SW 1271 (cell line): ENCODE measurements at regions not wholly inside any gene's neighbourhood (a gene's known extent, or its start where the extent isn't known, plus 50 kb on each side); places are given as distances from the start of the nearest gene placed in this dataset.

Source experiments
- DNase-seq, 2 experiments: peaks; one replicate each; lab custom pipeline; 2025; lab: John Stamatoyannopoulos, UW

DNA sequence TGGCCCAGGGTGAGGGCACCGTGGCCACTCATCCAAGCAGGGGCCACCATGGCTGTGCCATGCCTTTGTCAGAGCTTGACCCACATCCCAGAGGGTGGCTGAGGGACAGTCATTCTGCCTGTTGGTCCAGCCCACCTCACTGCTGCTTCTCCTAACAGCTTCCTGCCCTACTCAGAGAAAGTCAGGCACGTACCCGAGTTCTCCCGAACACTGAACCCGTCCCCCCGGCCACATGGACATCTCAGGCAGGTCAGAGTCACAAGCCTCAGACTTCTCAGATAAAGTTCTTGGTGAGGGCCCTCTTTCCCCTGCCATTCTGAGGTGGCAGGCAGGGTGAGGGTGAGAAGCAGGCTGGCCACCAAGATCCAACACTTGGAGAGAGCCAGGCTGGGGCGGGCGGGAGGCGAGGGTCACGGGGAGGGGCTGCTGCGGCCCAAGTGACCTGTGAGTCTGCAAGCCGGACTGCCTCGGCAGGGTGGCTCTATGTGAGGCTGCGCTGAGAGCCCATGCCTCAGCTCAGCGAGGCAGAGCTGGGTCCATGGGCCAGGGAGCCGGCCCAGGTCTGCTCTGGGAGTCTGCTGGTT is 317.8 kb downstream of the TMEM121 start:
- DNase-seq = no peak

DNA sequence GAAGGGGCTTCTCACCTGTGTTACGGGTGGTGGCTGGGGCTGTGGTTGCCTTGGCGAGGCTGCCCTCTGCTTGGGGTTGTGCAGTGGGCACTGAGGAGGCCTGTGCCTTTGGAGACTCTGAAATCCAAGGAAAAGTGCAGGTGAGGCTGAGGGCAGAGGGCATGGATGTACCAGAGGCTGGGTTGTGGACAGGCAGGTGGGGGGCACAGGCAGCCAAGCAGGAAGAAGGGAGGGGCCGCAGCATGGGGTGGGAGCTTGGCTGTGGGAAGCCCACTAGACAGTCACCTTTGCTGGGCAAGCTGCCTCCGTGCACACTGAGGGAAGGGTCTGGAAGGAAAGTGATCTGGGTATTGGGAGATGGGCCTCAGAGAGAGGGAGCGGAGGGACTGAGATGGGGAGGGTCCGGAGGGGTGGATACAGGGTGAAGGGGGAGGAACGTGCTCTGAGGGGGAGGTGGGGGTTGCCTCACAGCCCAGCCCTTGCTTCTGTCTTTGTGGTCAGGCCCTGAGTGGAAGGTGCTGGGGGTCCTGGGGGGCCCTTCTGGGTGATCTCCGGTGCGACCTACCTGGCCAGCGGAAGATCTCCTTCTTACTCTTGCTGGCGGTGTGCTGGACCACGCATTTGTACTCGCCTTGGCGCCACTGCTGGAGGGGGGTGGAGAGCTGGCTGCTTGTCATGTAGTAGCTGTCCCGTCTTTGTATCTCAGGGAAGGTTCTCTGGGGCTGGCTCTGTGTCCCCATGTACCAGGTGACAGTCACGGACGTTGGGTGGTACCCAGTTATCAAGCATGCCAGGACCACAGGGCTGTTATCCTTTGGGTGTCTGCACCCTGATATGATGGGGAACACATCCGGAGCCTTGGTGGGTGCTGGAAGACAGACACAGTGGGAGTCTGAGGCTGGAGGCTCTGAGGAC is 318.7 kb downstream of the TMEM121 start:
- no peak for DNase-seq

DNA sequence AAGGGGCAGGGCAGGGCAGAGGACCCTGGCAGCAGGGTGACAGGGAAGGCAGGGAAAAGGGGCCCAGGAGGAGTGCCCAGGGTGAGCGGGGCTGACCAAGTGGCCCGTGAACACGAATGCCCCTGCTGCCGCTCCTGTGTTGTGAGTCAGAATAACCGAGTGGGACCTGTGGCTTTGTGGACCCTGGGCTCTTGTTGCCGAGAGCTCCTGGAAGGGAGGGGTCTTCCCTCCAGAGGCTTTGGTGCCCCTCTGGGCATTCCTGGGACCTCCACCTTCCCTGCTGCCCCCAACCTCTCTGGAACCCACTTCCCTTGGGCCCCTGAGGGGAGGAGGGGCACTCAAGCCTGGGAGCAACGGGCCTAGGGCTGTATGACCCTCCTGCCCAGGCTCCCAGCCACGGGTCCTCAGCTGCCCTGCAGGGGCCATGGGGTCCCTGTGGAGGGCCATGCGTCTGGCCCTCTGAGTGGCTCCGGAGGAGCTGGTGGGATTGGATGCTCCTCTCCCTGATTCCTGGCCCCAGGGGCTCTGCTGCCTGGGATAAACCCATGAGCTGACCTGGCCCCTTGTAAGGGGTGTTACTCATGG is 319.4 kb downstream of the TMEM121 start:
- no peak for DNase-seq

DNA sequence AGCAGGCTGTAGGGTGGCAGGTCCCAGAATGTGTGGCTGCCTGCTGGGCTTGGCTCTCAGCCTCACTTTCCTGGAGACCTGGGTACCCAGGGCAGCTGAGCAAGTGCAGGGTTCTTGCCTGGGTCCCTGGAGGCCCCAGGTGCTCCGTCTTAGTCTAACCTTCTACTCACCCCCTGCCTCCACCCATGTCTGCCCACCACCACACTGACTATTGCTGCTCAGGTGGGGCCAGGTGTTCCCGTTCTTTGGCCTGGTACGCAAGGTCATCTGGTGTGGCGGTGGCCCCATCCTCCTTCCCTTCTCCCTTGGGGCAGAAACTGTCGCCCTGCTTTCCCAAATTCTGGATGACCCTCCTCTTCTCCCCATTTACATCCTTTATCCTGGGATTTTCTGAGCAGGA is 319.9 kb downstream of the TMEM121 start:
- no peak for DNase-seq

DNA sequence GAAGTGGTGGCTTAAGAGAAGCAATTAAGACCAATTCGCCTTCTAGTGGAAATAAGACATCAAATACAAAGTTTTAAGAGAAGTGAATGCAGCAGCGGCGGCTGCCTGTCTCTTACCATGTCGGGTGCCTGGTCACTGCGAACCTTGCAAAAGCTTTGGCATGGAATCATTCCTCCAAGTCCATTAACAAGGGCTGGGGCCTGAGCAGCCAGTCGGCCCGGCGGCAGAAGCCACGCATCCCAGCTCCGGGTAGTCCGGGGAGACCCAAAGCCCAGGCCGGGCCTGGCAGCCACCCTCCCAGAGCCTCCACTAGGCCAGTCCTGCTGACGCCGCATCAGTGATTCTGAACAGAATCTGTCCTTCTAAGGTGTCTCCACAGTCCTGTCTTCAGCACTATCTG is 321.0 kb downstream of the TMEM121 start:
- no peak for DNase-seq

DNA sequence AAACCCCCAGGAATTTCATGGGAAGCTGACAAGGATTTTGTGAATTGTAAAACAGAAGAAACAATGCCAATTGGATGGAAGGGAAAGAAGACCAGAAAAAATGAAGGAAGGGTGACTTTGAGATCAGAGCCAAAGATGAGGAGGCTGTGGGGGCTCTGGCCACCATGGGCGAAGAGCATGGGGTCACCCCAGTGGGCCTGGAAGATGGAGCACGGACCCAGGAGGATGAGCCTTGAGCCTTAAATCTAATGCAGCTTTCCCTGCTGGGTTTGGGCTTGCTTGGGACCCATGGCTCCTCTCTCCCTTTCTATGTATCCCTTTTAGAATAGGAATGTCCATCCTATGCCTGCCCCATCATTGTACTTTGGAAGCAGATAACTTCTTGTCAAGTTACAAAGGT is 322.2 kb downstream of the TMEM121 start:
- no peak for DNase-seq

DNA sequence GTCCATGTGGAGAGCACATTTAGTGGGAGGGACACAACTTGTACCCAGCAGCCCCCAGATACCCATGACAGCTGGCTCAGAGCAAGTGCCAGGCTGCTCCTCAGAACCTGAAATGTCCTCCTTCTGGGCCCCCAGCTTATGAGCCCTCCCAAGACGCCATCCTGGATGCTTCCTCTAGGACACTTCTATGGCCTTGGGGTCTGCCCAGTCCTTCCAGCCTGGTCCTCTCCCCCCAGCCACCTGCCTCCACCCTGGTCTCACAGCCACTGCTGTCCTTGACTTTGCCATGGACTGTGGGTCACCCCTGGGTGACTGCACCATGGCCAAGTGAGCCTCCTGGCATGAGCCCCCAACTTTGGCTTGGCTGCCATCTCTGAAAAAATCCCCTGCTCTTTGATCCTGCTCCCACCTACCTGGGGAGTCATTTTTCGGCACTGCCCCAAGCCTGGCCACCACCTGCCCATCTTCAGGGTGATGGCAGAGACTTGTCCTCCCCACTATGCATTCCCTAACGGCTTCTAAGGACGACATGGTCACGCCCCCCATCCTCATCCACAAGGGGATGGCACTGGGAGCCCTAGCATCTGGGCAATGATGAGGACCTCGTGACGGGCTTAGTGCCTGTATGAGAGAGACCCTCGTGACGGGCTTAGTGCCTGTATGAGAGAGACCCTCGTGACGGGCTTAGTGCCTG is 323.7 kb downstream of the TMEM121 start:
- no peak for DNase-seq

DNA sequence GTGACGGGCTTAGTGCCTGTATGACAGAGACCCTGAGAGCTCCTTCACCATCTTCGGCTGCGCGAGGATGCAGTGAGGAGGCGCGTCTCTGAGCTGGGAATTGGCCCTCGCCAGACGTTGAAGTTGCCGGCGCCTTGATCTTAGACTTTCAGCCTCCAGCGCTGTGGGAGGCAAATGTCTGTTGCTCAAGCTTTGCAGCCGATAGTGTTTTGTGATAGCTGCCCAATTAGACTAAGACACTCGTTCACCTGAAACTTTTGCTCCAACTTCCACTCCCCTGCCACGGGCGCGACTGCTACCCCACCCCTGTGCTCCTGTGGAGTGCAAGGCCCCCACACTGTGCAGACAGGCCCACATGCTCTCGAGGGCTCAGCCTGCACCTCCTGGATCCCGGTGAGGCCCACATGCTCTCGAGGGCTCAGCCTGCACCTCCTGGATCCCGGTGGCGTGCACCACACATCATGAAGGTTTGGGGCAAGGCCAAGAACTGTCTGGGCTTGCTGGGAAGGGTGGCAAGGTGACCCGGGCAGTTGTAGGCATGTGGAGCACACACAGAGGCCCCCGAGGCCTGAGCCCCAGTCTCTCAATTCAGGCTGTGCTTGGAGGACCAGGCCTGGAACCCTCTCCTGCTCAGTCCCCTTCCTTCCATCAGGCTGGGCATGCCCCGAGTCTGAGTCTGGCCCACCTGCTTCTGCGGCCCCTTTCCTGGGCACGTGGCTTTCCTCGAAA is 324.6 kb downstream of the TMEM121 start:
- DNase-seq = no peak

DNA sequence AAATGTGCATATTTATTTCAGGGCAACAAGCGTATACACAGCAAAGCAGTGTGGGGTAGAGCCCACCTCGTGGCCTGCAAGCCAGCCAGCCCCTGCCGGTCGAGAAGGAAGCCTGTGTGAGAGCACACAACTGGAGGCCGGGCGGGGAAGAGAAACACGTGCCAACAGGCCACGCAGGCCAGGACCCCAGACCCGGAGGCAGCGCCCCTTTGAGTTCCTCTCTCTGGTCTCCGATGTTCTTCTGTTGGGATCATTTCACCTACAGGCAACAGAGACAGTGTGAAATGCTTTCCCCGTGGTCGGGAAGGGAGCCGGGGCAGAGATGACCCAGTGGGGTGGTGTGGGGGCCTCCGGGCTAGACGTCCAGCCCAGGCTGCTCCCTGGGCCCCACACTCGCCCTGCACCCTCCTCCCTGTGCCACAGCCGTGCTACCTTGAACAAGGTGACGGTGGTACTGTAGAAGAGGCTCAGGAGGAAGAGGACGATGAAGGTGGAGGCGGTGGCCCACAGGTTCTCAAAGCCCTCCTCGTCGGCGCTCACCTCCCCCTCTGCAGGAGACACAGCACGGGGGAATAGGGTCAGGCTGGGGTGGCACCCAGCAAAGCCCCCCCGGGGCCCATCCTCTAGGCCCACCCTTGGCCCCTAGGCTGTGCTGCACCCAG is 325.5 kb downstream of the TMEM121 start:
- DNase-seq = no peak

DNA sequence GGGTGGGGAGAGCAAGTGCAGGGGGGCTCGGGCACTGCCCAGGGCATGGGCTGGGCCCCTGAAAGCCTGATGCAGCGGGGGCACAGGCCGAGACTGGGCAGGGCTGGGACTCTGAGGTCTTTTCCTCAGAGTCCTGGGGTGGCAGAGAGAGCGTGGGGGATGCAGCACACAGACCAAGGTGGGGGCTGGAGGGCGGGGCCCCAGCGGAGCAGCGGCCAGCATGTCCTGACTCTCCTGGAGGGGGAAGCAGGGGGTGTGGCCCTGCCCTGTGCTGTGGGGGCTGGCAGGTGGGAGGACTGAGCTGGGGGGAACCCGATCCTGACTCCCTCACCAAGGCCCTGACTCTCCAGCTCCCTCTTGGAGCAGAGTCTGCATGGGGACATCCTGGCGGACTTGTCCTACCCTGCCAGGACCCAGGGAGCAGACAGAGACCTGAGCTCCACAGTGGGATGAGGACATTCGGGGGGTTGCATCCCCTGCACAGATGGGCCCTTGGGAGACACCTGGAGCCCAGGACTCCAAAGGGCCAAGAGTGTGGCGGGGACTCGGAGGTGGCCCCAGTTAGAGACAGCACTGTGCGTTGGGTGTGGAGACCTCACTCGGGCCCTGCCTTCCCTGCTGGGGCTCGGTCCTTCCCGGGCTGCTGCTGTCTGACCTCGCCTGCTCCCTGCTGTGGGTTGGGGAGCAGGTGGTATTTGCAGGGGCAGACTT is 326.1 kb downstream of the TMEM121 start:
- DNase-seq = no peak

DNA sequence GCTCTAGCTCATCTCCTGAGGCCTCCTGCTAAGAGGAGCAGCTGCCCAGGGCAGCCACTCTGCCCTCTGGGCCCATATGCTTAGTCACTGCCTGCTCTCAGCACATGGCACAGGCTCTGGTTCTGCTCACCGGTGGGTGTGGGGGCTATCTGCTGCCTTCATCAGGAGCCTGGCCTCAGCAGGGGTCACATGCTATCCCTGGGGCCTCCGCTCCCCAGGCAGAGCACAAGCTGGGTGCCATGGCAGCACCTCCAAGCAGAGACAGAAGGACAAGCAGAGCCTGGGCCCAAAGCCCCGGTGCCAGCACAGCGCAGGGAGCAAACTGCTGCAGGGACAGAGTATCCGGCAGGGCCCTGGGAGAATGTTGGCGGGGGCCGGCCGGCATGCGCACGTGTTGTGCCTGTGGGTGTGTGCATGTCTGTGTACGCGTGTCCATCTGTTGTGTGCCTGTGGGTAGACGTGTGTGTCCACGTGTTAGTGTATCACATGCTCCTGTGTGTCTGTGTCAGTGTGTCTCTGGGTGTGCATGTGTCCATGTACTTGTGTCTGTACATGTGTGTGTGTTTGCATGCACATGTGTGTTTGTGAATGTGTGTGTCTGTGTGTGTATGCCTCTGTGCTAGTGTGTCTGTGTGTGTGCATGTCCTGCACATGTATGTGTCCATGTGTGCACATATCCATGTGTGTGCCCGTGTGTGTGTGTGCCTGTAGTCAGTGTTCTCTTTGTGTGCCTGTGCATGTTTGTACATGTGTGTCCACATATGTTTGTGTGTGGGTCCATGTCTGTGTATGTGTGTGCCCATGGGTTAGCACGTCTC is 326.9 kb downstream of the TMEM121 start:
- no peak for DNase-seq

DNA sequence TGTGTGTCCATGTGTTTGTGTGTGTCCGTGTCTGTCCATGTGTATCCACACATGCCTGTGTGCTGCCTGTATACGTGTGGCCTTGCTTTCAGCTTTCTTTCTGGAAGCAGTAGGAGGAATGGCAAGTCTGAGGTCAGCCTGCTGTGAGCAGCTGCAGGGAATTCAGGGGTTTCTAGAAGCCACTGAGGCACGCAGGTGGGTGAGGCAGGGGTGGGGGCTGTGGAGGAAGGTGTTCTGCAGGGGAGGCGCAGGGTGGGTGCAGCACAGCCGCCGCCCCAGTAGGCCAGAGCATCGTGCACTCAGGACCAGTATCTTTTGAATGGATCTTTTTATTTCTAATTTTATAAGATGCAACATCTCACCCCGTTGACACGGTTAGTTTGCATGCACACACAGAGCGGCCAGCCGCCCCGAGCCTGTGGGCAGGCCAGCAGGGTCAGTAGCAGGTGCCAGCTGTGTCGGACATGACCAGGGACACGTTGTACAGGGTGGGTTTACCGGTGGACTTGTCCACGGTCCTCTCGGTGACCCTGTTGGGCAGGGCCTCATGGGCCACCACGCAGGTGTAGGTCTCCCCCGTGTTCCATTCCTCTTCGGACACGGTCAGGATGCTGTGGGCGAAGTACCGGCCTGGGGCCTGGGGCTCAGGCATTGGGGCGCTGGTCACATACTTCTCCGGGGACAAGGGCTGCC is 327.7 kb downstream of the TMEM121 start:
- DNase-seq = no peak

DNA sequence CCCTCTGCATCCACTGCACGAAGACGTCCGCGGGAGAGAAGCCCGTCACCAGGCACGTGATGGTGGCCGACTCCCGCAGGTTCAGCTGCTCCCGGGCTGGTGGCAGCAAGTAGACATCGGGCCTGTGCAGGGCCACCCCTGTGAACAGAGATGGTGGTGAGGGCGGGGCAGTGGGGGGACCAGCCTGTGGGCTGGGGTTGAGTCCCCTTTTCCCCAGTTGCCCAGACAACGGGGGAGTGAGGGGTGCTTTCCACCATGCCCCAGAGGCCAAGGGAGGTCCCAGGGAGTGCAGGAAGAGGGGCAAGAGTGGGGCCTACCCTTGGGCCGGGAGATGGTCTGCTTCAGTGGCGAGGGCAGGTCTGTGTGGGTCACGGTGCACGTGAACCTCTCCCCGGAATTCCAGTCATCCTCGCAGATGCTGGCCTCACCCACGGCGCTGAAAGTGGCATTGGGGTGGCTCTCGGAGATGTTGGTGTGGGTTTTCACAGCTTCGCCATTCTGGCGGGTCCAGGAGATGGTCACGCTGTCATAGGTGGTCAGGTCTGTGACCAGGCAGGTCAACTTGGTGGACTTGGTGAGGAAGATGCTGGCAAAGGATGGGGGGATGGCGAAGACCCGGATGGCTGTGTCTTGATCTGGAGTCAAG is 328.3 kb downstream of the TMEM121 start:
- DNase-seq = no peak

DNA sequence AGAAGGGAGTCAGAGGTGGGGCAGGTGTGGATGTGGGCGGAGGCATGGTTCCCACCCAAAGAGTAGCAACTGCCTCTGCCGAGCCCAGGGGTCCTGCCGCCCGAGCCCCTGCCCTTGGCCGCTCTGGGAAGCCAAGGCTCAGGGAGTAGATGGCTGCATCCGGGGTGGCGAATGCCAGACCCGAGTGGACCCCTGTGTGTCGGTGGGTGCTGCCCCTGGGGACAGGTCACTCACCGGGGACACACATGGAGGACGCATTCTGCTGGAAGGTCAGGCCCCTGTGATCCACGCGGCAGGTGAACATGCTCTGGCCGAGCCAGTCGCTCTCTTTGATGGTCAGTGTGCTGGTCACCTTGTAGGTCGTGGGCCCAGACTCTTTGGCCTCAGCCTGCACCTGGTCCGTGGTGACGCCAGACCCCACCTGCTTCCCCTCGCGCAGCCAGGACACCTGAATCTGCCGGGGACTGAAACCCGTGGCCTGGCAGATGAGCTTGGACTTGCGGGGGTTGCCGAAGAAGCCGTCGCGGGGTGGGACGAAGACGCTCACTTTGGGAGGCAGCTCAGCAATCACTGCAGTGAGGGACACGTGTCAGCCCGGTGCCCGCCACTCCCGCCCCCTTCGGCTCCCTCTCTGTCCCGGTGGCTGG is 329.0 kb downstream of the TMEM121 start:
- DNase-seq = no peak

DNA sequence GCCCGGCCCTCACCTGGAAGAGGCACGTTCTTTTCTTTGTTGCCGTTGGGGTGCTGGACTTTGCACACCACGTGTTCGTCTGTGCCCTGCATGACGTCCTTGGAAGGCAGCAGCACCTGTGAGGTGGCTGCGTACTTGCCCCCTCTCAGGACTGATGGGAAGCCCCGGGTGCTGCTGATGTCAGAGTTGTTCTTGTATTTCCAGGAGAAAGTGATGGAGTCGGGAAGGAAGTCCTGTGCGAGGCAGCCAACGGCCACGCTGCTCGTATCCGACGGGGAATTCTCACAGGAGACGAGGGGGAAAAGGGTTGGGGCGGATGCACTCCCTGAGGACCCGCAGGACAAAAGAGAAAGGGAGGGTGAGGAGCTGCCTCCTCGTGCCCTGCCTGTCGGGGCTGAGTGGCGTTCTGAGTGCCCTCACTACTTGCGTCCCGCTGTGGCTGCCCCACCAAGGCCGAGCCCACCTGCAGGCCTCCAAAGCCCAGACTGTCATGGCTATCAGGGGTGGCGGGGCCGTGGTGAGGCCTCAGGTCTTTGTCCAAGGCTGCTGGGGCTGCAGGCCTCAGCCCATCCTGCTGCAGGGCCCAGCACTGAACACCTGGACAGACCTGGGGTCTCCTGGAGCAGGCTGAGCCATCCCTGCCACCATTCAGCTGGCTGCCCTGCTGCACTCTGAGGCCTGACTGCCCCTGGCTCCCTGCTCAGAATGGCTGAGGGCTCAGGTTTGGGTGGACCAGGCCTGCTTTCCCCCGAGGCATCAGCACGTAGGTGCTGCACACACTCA is 329.7 kb downstream of the TMEM121 start:
- no peak for DNase-seq

DNA sequence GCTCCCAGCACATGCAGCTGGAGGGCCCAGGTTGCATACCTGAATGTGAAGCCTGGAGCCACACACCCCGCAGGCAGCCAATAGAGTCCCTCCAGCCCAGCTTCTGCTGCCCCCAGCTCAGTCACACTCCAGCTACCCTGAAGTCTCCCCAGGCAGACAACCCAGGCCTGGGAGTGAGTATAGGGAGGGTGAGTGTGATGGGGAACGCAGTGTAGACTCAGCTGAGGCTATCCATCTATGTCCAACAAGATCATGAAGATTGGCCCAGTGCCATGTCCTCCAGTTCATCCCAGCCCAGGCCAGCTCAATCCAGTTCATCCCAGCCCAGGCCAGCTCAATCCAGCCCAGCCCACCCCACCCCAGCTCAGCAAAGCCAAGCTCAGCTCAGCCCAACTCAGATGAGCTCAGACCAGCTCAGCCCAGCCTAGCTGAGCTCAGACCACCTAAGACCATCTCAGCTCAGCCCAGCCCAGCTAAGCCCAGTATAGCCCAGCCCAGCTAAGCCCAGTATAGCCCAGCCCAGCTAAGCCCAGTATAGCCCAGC is 330.4 kb downstream of the TMEM121 start:
- no peak for DNase-seq

DNA sequence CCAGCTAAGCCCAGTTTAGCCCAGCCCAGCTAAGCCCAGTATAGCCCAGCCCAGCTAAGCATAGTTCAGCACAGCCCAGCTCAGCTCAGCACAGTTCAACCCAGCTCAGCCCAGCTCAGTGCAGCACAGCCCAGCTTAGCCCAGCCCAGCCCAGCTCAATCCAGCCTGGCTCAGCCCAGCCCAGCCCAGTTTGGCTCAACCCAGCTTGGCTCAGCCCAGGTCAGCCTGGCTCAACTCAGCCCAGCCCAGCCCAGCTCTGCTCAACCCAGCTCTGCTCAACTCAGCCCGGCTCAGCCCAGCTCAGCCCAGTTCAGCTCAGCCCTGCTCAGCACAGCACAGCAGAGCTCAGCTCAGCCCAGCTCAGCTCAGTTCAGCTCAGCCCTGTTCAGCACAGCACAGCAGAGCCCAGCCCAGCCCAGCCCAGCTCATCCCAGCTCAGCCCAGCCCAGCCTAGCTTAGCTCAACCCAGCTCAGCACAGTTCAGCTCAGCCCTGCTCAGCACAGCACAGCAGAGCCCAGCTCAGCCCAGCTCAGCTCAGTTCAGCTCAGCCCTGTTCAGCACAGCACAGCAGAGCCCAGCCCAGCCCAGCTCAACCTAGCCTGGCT is 330.9 kb downstream of the TMEM121 start:
- no peak for DNase-seq
